ENCODE measurements at regions not wholly inside any gene's neighbourhood (a gene's known extent, or its start where the extent isn't known, plus 50 kb on each side); places are given as distances from the start of the nearest gene placed in this dataset.

DNA sequence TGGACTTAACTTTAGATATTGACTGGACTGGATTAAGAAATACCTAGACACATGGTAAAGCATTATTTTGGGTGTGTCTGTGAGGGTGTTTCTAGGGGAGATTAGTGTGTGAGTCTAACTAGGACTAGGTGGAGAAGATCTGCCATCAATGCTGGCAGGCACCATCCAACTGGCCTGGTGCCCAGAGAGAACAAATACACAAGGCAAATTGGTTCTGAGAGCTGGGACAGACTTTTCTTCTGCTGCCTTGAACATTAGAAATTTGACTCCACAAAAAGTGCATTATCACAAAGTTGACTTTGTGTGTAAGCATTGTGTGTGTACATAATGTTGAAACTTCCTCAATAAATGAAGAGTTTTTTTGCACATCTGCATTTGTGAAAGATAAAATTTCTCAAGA lies 522.1 kb downstream of the SUCLA2 start (continued):
- TF ChIP-seq CTCF (IDR thresholded peaks at IDR 0.05; ENCODE audit: low read depth, low read length, missing input control) = no peak

- TF ChIP-seq JUND (IDR thresholded peaks at IDR 0.05) (no peak), HNF4G (IDR thresholded peaks at IDR 0.05) (no peak), CTCF (IDR thresholded peaks at IDR 0.05; ENCODE audit: low read depth, low read length, missing input control) (no peak), SP1 (IDR thresholded peaks at IDR 0.05) (no peak), GABPA (IDR thresholded peaks at IDR 0.05 in 1 of 2, conservative IDR thresholded peaks at IDR 0.05 in 1 of 2) (no peak), ATF3 (IDR thresholded peaks at IDR 0.05) (no peak), EGR1 (IDR thresholded peaks at IDR 0.05; ENCODE audit: low read depth in 2 of 2) (no peak), YY1 (IDR thresholded peaks at IDR 0.05) (no peak), FOXA1 (IDR thresholded peaks at IDR 0.05) (no peak), RXRA (IDR thresholded peaks at IDR 0.05) (no peak), HNF4A (conservative IDR thresholded peaks at IDR 0.05) (no peak), RAD21 (IDR thresholded peaks at IDR 0.05) (no peak), TAF1 (conservative IDR thresholded peaks at IDR 0.05) (no peak), NR2F2 (IDR thresholded peaks at IDR 0.05) (no peak), ZBTB33 (IDR thresholded peaks at IDR 0.05) (no peak), FOXA2 (IDR thresholded peaks at IDR 0.05) (no peak)
- TF ChIP-seq, protein P1, sequence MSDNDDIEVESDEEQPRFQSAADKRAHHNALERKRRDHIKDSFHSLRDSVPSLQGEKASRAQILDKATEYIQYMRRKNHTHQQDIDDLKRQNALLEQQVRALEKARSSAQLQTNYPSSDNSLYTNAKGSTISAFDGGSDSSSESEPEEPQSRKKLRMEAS (IDR thresholded peaks at IDR 0.05) = no peak
- TF ChIP-seq, protein P2, sequence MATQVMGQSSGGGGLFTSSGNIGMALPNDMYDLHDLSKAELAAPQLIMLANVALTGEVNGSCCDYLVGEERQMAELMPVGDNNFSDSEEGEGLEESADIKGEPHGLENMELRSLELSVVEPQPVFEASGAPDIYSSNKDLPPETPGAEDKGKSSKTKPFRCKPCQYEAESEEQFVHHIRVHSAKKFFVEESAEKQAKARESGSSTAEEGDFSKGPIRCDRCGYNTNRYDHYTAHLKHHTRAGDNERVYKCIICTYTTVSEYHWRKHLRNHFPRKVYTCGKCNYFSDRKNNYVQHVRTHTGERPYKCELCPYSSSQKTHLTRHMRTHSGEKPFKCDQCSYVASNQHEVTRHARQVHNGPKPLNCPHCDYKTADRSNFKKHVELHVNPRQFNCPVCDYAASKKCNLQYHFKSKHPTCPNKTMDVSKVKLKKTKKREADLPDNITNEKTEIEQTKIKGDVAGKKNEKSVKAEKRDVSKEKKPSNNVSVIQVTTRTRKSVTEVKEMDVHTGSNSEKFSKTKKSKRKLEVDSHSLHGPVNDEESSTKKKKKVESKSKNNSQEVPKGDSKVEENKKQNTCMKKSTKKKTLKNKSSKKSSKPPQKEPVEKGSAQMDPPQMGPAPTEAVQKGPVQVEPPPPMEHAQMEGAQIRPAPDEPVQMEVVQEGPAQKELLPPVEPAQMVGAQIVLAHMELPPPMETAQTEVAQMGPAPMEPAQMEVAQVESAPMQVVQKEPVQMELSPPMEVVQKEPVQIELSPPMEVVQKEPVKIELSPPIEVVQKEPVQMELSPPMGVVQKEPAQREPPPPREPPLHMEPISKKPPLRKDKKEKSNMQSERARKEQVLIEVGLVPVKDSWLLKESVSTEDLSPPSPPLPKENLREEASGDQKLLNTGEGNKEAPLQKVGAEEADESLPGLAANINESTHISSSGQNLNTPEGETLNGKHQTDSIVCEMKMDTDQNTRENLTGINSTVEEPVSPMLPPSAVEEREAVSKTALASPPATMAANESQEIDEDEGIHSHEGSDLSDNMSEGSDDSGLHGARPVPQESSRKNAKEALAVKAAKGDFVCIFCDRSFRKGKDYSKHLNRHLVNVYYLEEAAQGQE (IDR thresholded peaks at IDR 0.05) = no peak
- Histone ChIP-seq H3K36me3 (ENCODE audit: control insufficient read depth in 4 of 4, insufficient read depth in 3 of 4, low read depth in 1 of 4, low read length in 3 of 4) (no peaks in the 10 kb centered on the region), H3K9ac (ENCODE audit: low read depth in 1 of 2, low read length in 2 of 2) (peak overlapping the region in 1 of 2 donors; percentile 50), H3K4me3 (ENCODE audit: low read depth in 1 of 3, low read length in 3 of 3) (peak overlapping the region in 1 of 3 donors; percentile 31), H3K9me3 (ENCODE audit: control insufficient read depth in 4 of 4, low read length in 3 of 4) (no peaks in the 10 kb centered on the region), H3K27ac (ENCODE audit: low read depth in 1 of 2, low read length in 2 of 2) (peak overlapping the region; percentile 14 to 72), H3K27me3 (ENCODE audit: control insufficient read depth in 4 of 4, insufficient read depth in 4 of 4, low read length in 3 of 4) (no peaks in the 10 kb centered on the region), H3K4me1 (ENCODE audit: control insufficient read depth in 4 of 4, insufficient read depth in 4 of 4, low read length in 3 of 4) (peaks cover 0 to 21% (median 11%) of the 10 kb centered on the region in 4 donors)
- 46% methylated on average over 11 of the region's 11 CpGs for WGBS
- no peak for DNase-seq (ENCODE audit: low spot score)
Measured at GRCh38 chr13:47475441-47475948, 525.6 kb downstream of the SUCLA2 start.
